ENCODE measurements at regions not wholly inside any gene's neighbourhood (a gene's known extent, or its start where the extent isn't known, plus 50 kb on each side); places are given as distances from the start of the nearest gene placed in this dataset.

- intact Hi-C loops (cut with micrococcal nuclease), result no loop called here
Observed at GRCh38 chr2:41750829-41751228, 297.0 kb upstream of the PKDCC start.

- intact Hi-C loops (cut with micrococcal nuclease), result no loop called here
Observed at GRCh38 chr2:41759880-41760279, 287.9 kb upstream of the PKDCC start.

GRCh38 chr2:41763141-41763540 is 284.7 kb upstream of the PKDCC start:
- intact Hi-C loops (cut with micrococcal nuclease), result no loop called here

- intact Hi-C loops (cut with micrococcal nuclease), result no loop called here
Observed at GRCh38 chr2:41764131-41764530, 283.7 kb upstream of the PKDCC start.

DNA sequence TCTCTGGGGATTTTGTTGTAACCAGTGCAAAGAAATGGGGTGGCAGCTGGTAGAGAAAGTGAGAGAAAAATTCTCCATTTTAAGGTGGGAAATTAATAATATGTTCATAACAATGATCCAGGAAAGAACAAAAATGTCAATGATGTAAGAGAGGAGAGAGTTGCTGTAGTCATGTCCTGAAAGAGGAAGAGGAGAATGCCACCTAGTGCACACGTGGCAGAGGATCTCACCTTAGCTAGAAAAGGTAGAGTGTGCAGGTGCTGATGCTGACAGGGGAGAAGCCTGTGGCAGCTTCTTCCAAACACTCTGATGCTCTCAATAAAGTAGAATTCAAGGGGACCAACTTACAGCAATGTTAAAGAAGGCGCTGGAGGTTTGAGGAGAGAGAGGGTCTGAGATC is 282.9 kb upstream of the PKDCC start:
- intact Hi-C loops (cut with micrococcal nuclease), result no loop called here

DNA sequence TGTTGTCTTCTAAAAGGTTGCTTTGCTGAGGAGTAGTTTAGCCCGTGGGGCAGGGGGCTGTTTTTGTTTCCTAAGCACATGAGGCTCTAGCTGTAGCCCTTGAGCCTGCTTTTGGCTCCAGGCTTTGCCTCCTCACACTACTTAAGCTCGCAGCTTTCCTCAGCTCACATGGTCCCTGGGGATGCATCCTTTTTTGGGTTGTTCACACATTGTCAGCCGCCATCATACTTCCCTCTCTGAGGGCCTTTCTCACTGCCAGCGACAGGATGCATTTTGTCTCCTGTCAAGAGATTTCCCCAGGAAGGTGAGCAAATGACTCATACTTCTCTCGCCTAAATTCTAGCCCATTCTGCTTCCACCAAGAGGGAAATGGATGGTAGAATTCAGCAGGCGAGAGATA is 279.5 kb upstream of the PKDCC start:
- intact Hi-C loops (cut with micrococcal nuclease), result no loop called here

DNA sequence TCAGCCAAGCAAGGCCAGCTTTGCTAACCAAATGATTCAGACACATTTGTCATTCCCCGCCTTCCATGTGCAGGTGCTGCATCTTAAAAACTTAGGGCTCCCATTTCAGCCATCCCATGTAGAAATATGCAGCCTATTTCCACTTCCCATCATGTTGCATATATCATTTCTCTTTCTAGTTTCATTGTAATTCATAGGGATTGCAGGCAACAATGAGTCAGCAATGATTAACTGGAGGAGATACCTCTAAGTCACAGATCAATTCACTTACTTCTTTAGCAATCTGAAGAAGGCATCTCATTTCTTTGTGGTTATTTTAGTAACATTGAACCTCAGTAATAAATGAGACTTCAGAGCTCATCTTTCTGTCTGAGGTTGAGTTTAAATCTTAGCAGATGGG is 276.1 kb upstream of the PKDCC start:
- intact Hi-C loops (cut with micrococcal nuclease), result no loop called here

GRCh38 chr2:41772697-41773096 is 275.1 kb upstream of the PKDCC start:
- intact Hi-C loops (cut with micrococcal nuclease), result no loop called here

GRCh38 chr2:41774011-41774605 is 273.7 kb upstream of the PKDCC start:
- intact Hi-C loops (cut with micrococcal nuclease), result no loop called here

DNA sequence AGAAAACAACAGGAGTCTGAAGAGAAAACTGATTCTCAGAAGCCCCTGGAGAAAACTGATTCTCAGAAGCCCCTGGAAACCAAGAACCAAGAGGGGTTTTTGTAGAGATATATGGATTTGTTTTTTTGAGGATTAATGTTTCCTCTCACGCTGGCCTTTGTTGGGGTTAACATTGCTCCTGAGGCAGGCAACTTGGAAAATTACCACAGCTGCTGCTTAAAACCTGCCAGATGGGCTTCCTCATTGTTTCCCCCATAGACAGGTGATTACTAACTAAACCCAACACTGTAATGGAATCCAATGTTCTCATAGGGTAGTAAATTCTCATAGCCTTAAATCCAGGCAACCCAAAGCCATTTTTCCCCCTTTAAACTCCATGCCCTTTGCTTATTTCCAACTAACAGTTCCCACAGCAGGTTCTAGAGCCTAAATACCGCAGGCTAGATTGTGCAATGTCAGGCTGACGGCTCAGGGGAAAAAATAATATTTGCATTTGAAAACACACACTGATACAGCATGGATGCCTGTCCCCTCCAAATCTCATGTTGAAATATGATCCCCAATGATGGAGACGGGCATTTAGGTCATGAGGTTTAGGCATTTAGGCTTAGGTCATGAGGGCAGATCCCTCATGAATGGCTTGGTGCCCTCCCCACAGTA is 272.3 kb upstream of the PKDCC start:
- intact Hi-C loops (cut with micrococcal nuclease), result no loop called here

- intact Hi-C loops (cut with micrococcal nuclease), result no loop called here
Observed at GRCh38 chr2:41779888-41780287, 267.9 kb upstream of the PKDCC start.

DNA sequence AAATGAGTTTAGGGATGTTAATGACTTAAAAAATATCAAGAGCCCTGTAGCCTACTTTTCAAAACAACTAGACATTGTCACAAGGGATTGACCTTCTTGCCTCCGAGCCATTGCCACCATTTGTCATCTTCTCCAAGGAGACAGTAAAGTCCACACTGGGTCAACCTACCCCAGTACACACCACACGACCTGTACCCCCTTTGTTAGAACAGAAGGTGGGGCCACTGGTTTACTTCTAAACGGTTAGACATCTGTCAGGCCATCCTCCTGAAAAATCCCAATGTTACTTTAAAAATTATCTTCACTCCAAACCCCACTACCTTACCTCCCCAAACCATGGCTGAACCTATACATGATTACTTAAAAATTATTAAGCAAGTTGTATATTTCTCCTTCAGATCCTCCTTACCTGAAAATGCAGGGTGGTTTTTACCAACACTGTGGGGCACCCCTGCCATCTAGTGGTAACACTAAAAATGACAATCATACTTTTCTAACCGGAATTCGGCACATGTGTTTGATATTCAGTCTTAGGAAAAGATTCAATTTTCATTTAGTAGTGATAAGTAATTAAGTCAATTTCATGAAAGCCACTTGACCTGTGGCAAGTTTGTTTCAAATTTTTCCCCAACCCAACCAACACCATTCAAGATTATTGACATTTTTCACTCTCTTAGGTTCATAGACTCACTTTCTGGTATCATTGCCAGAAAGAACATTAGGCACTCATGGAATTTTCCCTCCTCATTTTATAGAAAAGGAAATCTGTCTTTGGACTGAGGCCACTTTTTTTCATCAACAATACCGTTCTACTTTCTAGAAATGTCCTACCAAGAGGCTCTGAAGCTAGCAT is 265.3 kb upstream of the PKDCC start:
- intact Hi-C loops (cut with micrococcal nuclease), result loop anchor here (1.0 to 2.0 kb wide), 2 partner anchors 368 to 1870 kb away; no protein-coding TSS in a partner anchor

GRCh38 chr2:41784496-41784895 is 263.3 kb upstream of the PKDCC start:
- intact Hi-C loops (cut with micrococcal nuclease), result no loop called here

- intact Hi-C loops (cut with micrococcal nuclease), result no loop called here
Observed at GRCh38 chr2:41785251-41786022, 262.4 kb upstream of the PKDCC start.

GRCh38 chr2:41791523-41791922 is 256.3 kb upstream of the PKDCC start:
- intact Hi-C loops (cut with micrococcal nuclease), result no loop called here

DNA sequence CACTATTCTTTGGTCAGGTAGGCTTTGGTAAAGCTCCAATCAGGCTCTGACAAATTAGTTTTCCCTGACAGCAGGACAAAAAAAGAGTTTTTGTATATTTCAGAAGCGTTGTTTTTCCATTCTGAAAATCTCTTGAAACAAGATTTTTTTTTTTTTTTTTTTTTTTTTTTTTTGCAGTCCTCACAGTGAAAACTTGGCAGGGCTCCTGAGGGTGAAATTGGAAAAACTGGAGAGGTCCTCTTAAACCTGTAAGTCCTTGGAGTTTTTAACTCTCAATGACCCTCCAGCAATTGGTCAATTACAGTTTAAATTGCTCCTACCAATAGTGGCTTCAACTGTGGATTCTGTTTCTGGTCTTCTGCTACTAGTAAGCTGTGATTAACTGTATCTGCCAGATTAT is 244.5 kb upstream of the PKDCC start:
- intact Hi-C loops (cut with micrococcal nuclease), result no loop called here

- intact Hi-C loops (cut with micrococcal nuclease), result no loop called here
Observed at GRCh38 chr2:41806286-41806685, 241.5 kb upstream of the PKDCC start.

- intact Hi-C loops (cut with micrococcal nuclease), result no loop called here
Observed at GRCh38 chr2:41821167-41821566, 226.7 kb upstream of the PKDCC start.

DNA sequence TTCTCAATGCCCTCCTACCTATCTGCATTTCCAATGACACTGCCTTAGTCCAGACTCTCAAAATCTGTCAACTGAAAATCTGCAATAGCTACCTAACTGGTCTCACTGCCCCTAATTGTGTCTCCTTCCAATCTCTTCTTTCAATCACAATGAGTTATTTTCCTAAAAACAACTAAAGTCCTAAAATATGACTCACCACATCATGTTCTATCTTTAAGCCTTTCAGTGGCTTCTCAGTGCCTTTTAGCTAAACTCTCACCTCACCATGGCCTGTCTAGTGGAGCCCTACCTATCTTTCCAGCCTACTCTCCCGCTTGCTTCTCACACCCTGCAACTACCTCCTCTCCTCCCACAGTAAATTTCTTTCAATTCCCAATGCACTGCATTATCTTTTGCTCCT is 220.9 kb upstream of the PKDCC start:
- intact Hi-C loops (cut with micrococcal nuclease), result no loop called here

DNA sequence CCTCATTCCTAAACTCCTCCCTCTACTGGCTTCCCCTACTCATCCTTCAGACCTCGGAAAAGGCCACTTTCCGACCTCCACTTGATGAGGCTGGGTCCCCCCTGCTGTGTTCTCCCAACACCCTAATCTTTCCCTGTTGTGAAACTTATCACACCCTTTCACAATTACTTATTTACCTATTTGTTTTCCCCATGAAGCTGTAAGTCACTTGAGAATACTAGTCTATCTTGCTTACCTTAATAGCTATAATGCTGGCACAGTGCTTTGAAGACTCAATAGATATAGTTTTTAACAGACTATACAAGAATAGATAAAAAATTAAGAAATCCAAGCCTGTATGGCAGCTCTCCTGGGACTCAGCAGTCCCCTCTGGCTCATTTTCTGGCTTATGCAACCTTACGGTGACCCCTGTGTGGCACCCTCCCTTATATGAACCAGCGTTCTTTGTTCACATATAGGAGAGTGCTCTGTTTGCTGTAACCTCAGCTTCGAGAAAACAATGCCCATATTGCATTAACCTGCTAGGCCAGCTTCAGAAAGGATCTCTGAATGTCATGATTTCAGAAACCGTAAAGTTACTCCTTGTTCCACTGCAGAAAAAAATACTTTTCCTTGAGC is 220.4 kb upstream of the PKDCC start:
- intact Hi-C loops (cut with micrococcal nuclease), result no loop called here

GRCh38 chr2:41828052-41828643 is 219.7 kb upstream of the PKDCC start:
- intact Hi-C loops (cut with micrococcal nuclease), result no loop called here
